ENCODE measurements at regions not wholly inside any gene's neighbourhood (a gene's known extent, or its start where the extent isn't known, plus 50 kb on each side); places are given as distances from the start of the nearest gene placed in this dataset.

- DNase-seq, result no peak
These were observed 234.0 kb downstream of the SNX13 start for GRCh38 chr7:17706275-17706674.

GRCh38 chr7:17706734-17707133 lies 233.6 kb downstream of the SNX13 start:
- peak; percentile 21 to 27 for DNase-seq

DNA sequence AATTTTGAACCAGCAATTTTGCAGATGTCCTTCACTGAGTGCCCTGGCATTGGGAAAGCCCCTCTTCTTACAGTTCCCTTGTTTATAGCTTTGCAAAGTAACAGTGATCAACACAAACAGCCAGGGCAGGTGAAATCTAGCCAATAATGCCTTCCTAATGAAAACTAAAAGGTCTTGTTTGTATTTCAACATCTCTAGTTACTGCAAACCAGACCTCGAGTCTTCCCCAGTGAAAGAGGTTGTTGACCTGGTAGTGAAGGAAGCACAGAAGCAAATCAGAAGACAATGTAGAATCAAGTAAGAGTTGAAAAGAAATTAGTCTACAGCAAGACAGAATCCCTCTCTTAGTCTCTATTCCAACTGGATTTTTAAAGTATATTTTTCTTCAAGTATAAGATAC lies 231.2 kb downstream of the SNX13 start:
- DNase-seq, result no peak

DNA sequence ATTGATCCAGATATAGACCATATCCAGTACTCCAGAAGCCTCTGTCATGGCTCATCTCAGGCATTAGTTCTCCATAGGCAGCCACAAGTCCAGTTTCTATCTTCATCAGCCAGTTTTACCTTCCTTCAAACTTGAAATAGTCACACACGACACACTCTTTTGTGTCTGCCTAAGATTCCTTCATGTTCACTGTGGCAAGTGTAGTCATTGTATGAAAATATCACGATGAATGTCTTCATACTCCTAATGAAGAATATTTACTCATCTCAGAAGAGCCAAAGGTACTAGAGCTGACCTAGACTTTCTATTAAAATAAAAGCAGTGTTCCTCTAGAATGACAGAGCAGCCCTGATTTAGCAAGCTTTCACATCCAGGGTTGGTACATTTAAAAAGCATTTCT lies 230.7 kb downstream of the SNX13 start:
- DNase-seq, result no peak

DNA sequence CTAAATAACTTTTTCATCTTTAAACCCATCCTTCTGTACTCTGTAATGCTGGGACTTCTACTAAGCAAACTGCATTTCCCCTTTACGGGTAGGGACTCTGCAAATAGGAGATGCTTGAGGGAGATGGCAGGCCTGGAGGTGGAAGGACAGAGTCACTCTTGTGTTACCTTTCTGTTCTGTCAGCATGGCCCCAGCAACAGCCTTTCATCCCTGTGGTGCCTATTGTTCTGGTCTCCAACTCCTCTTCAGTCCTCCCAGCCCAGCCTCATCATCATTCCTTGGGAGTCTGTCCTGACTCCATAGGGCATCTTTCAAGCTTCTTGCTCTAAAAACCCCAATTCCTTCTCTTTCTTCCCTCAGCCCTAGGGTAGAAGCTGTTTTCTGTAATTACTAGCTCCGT lies 230.0 kb downstream of the SNX13 start:
- no peak for DNase-seq

DNA sequence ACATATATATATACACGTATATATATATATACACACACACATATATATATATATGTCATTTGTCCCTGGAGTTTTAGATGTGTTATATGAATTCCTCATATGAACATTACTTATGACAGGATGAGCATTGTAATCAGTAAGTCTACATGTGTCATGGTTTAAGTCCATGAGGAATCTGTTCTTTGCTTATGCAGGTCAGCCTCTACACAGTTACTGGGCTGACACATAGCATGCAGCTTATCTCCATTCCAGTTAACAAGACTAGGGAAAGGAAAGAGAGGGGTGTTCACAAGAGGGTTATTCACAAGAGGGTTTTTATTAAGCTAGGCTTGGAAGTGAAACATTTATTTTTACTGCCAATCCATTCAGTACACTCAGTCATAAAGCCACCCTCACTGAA lies 226.7 kb downstream of the SNX13 start:
- DNase-seq, result no peak

DNA sequence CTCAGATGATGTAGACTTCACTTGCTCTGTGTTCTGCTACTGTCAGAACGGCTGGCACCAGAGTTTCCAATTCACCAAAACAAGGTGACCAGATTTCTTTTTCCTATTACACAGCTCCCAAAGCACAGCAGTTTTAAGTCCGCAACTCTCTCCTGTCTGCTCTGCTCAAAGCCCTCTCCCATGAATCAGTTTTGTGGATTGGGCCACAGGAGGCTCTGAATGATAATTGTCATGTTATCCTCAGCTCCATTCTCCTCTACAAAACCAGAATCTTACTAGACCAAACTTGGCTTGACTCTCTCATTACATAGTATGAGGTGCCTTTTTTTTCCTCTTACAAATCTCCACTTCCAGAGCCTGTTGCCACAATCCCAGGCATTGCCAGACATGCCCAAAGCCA lies 223.5 kb downstream of the SNX13 start:
- DNase-seq, result no peak

GRCh38 chr7:17719998-17720397 lies 220.3 kb downstream of the SNX13 start:
- DNase-seq, result no peak

DNA sequence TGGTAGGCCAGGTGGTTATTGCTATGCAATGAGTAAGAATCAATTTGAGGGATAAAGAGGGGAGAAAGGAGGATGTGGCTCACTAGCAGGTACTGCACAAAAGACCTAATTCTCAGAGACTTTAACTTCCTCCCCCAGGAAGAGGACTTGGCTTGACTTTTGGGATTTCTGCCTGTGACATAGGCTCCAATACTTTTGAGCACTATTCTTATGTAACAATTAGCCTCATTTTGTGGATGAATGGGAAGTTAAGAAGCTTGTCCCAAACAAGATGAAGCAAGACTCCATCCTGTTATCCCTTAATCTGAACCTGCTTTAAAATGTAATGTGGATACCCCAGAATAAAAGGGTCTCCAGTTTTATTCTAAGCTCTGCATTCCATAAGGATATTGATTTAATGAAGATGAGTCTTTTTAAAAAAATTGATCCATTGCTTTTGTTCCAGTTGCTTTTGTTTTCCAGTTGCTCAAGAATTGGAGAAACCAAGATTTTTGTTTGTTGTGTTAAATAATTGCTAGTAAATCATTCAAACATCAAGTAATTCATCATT lies 218.5 kb downstream of the SNX13 start:
- DNase-seq, result no peak

DNA sequence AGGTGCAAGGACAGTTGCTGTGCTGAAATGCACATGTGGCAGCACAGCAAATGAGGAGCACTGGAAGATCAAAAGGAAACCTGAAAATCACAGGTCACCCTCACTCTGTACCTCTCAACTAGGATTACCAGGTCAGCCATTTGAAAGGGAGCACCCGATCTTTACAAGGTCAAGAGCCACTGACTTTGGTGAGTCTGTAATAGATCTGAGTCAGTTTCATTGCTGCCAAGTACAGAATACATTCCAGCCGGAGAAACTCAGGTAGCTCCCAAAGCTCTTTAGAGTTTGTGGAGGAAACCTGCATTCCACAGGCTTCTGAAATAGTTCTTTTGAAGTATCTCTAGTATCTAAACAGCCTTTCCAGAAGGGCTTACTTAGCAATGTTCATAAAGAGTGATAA lies 217.5 kb downstream of the SNX13 start:
- no peak for DNase-seq

- DNase-seq, result no peak
These were observed 214.5 kb downstream of the SNX13 start for GRCh38 chr7:17725821-17726220.

- no peak for DNase-seq
These were observed 208.2 kb downstream of the SNX13 start for GRCh38 chr7:17732083-17732482.

Measured in CD4-positive, alpha-beta T cell treated with Interleukin-1 beta for 1 hour (primary cell).